Ovary (tissue), 7 donors: ENCODE measurements at regions not wholly inside any gene's neighbourhood (a gene's known extent, or its start where the extent isn't known, plus 50 kb on each side); places are given as distances from the start of the nearest gene placed in this dataset.

Experiments
- DNase-seq, 5 donors: peaks; one replicate each; pipeline ENCODE4 v3.0.0-alpha.2; 2019 to 2020
- H3K27ac ChIP-seq, 2 donors: fragments of 200-600 bp; one replicate each; pipeline versions ENCODE4 v1.5.1 to v1.8.0; 2019 to 2022
- H3K27me3 ChIP-seq: fragments of 200-600 bp; one replicate; pipeline ENCODE4 v1.8.0; 2022
- H3K36me3 ChIP-seq: fragments of 200-600 bp; sonication (generic); one replicate; pipeline ENCODE4 v1.5.1; 2019
- H3K4me1 ChIP-seq: one replicate; pipeline ENCODE4 v1.8.1; 2013; ENCODE audit warnings: mild to moderate bottlenecking, moderate library complexity; ENCODE audit not compliant: insufficient read depth
- H3K4me3 ChIP-seq: fragments of 200-600 bp; sonication (generic); one replicate; pipeline ENCODE4 v1.5.1; 2017
- H3K9me3 ChIP-seq, 2 donors: fragments of 200-600 bp in 1 of 2; sonication (generic) in 1 of 2; one replicate each; pipeline versions ENCODE4 v1.5.1 to v1.8.1; 2013 to 2019; ENCODE audit warnings: mild to moderate bottlenecking in 1 of 2, moderate library complexity in 1 of 2
- CTCF ChIP-seq, 3 donors: fragments of 450-650 bp in 2 of 3; fragments of 200-600 bp in 1 of 3; IDR thresholded peaks; one replicate each; pipeline versions ENCODE4 v1.5.1 to v1.8.0; 2016 to 2022; ENCODE audit warnings: antibody characterized with exemption in 3 of 3, mild to moderate bottlenecking in 1 of 3
- EP300 ChIP-seq: sonication (generic); formaldehyde crosslinking; IDR thresholded peaks from one replicate; pipeline ENCODE4 v1.6.1; 2017; ENCODE audit warnings: antibody characterized with exemption
- POLR2A ChIP-seq: fragments of 450-650 bp; IDR thresholded peaks from one replicate; pipeline ENCODE4 v1.6.1; 2017; ENCODE audit warnings: antibody characterized with exemption, mild to moderate bottlenecking, moderate library complexity
- WGBS, 3 donors: extraction: QIAGEN DNeasy Blood & Tissue Kit in 1 of 3; methylation state at CpG; one replicate each; pipeline versions ENCODE4 v1.1.5 to v1.1.7; 2013 to 2017; 5-methylcytosine and 5-hydroxymethylcytosine counted together
- intact Hi-C, 4 donors: fragments of 100-400 bp; cut with DNase I; formaldehyde crosslinking; loops; one replicate each; pipeline versions ENCODE4 v1.11.0 to v1.15.1; 2022 to 2023
- donor health status: DM: no; HTN: no; CAD: no; lungs with moderate emphysema.
- donor health status: DM: no; HTN: no; CAD: no.
- donor health status: Bipolar disorder and iron deficiency.
- donor health status: DM: no; HTN: no; CAD: no.
- donor health status: DM: yes; HTN: yes; CAD: no.

- Histone ChIP-seq H3K36me3 (no peaks in the 10 kb centered on the region), H3K4me3 (no peak overlapping the region), H3K9me3 (no peaks in the 10 kb centered on the region), H3K4me1 (peaks cover 12% of the 10 kb centered on the region), H3K27ac (no peak overlapping the region), H3K27me3 (no peaks in the 10 kb centered on the region)
- intact Hi-C loops, result loop anchor here in 2 of 4 donors (10.0 kb wide), 2 partner anchors 179 to 409 kb away; partner anchors contain the start of gene THBS1 (in 1 of the 2)
- TF ChIP-seq CTCF (IDR thresholded peaks at IDR 0.05) (no peak), POLR2A (no peak), EP300 (no peak)
- 94 to 95% (median 94%) methylated on average over 3 of the region's 3 CpGs for WGBS, 3 donors
- DNase-seq, result no peak
Measured at GRCh38 chr15:39176030-39176429, 404.8 kb upstream of the THBS1 start.

GRCh38 chr15:39177561-39177960, 403.3 kb upstream of the THBS1 start:
- TF ChIP-seq CTCF (IDR thresholded peaks at IDR 0.05) (no peak), POLR2A (no peak)
- Histone ChIP-seq H3K36me3 (no peaks in the 10 kb centered on the region), H3K4me1 (peaks cover 11% of the 10 kb centered on the region), H3K9me3 (no peaks in the 10 kb centered on the region), H3K27ac (no peak overlapping the region), H3K4me3 (no peak overlapping the region), H3K27me3 (no peaks in the 10 kb centered on the region)
- intact Hi-C loops, result loop anchor here in 2 of 4 donors (10.0 kb wide), 2 partner anchors 177 to 407 kb away; partner anchors contain the start of gene THBS1 (in 1 of the 2)
- WGBS, 3 donors, result 87 to 94% (median 93%) methylated on average over 4 of the region's 4 CpGs
- no peak for DNase-seq

- H3K9me3 ChIP-seq, result no peaks in the 10 kb centered on the region
- DNase-seq, result no peak
- no peak overlapping the region for H3K27ac ChIP-seq
- H3K4me1 ChIP-seq, result peaks cover 9% of the 10 kb centered on the region
- intact Hi-C loops, result no loop called here
- WGBS, 3 donors, result 43 to 55% (median 52%) methylated on average over 1 of the region's 1 CpG
- no peak overlapping the region for H3K4me3 ChIP-seq
- no peaks in the 10 kb centered on the region for H3K27me3 ChIP-seq
- no peak for TF ChIP-seq EP300
- no peak for TF ChIP-seq CTCF (IDR thresholded peaks at IDR 0.05)
- TF ChIP-seq POLR2A, result no peak
- H3K36me3 ChIP-seq, result no peaks in the 10 kb centered on the region
Measured at GRCh38 chr15:39180030-39180429, 400.8 kb upstream of the THBS1 start.

- no peak for DNase-seq
- intact Hi-C loops, result no loop called here
- Histone ChIP-seq H3K4me1 (peaks cover 10% of the 10 kb centered on the region), H3K4me3 (no peak overlapping the region), H3K36me3 (no peaks in the 10 kb centered on the region), H3K27ac (no peak overlapping the region), H3K9me3 (no peaks in the 10 kb centered on the region), H3K27me3 (no peaks in the 10 kb centered on the region)
- TF ChIP-seq POLR2A, result no peak
- TF ChIP-seq CTCF (IDR thresholded peaks at IDR 0.05), result no peak
- TF ChIP-seq EP300, result no peak
Measured at GRCh38 chr15:39180483-39180933, 400.4 kb upstream of the THBS1 start.
